ENCODE measurements at regions not wholly inside any gene's neighbourhood (a gene's known extent, or its start where the extent isn't known, plus 50 kb on each side); places are given as distances from the start of the nearest gene placed in this dataset.

- no peak overlapping the region for H3K4me3 ChIP-seq (ENCODE audit: low read depth, low read length)
- TF ChIP-seq CTCF (IDR thresholded peaks at IDR 0.05; ENCODE audit: insufficient read depth, low read depth, low read length), result no peak
- no peak for DNase-seq (ENCODE audit: low read depth)
These were observed 1096.7 kb downstream of the KCNT2 start for GRCh38 chr1:195511501-195511900.

GRCh38 chr1:195501118-195501517, 1107.1 kb downstream of the KCNT2 start:
- no peak overlapping the region for H3K4me3 ChIP-seq (ENCODE audit: low read depth, low read length)
- DNase-seq (ENCODE audit: low read depth), result no peak
- TF ChIP-seq CTCF (IDR thresholded peaks at IDR 0.05; ENCODE audit: insufficient read depth, low read depth, low read length), result no peak

GRCh38 chr1:195495720-195496635, 1112.3 kb downstream of the KCNT2 start:
- H3K4me3 ChIP-seq (ENCODE audit: low read depth, low read length), result no peak overlapping the region
- DNase-seq (ENCODE audit: low read depth), result no peak

GRCh38 chr1:195482137-195482536, 1126.1 kb downstream of the KCNT2 start:
- DNase-seq (ENCODE audit: low read depth), result no peak
- no peak for TF ChIP-seq CTCF (IDR thresholded peaks at IDR 0.05; ENCODE audit: insufficient read depth, low read depth, low read length)
- no peak overlapping the region for H3K4me3 ChIP-seq (ENCODE audit: low read depth, low read length)

More at GRCh38 chr1:195495720-195496635, 1112.3 kb downstream of the KCNT2 start:
- TF ChIP-seq CTCF (IDR thresholded peaks at IDR 0.05; ENCODE audit: insufficient read depth, low read depth, low read length), result no peak

- no peak for TF ChIP-seq CTCF (IDR thresholded peaks at IDR 0.05; ENCODE audit: insufficient read depth, low read depth, low read length)
- H3K4me3 ChIP-seq (ENCODE audit: low read depth, low read length), result no peak overlapping the region
- DNase-seq (ENCODE audit: low read depth), result no peak
These were observed 1126.9 kb downstream of the KCNT2 start for GRCh38 chr1:195481293-195481692.

GRCh38 chr1:195475568-195475967, 1132.7 kb downstream of the KCNT2 start:
- no peak overlapping the region for H3K4me3 ChIP-seq (ENCODE audit: low read depth, low read length)
- no peak for TF ChIP-seq CTCF (IDR thresholded peaks at IDR 0.05; ENCODE audit: insufficient read depth, low read depth, low read length)
- no peak for DNase-seq (ENCODE audit: low read depth)

All from fibroblast of villous mesenchyme (primary cell).